ENCODE measurements at regions not wholly inside any gene's neighbourhood (a gene's known extent, or its start where the extent isn't known, plus 50 kb on each side); places are given as distances from the start of the nearest gene placed in this dataset.

DNA sequence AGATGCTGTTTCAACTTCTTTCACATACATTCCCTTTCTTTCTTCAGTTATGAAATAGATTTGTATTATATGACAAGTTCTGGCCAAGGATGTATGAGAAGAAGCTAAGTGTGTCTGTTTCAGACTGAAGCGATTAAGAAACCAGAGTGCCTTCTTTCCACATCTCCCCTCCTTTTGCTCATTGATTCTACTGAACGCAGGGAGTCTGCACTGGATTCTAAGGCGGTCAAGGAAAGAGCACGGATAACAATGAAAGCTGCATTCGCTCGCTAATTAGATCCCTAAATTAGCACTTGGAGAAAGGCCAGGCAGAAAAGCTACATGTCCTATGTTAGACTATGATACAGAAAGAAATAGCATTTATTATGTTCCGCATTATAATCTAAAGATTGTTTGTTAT lies 267.7 kb downstream of the HAO1 start:
- H3K4me3 ChIP-seq = no peak overlapping the region
- H3K27ac ChIP-seq (ENCODE audit: low read depth in 1 of 2, low read length in 1 of 2) = no peak overlapping the region
- DNase-seq = no peak
- 85 to 89% methylated on average over 7 of the region's 7 CpGs for WGBS, 2 donors
- no peaks in the 10 kb centered on the region for H3K4me1 ChIP-seq (ENCODE audit: control insufficient read depth in 5 of 5, insufficient read depth in 5 of 5, low read length in 5 of 5)
- ATAC-seq (ENCODE audit: insufficient read depth, low FRiP score) = no peak
- H3K36me3 ChIP-seq (ENCODE audit: control insufficient read depth in 4 of 4, insufficient read depth in 4 of 4, low read length in 4 of 4) = no peaks in the 10 kb centered on the region
- no peaks in the 10 kb centered on the region for H3K9me3 ChIP-seq (ENCODE audit: control insufficient read depth in 4 of 4, insufficient read depth in 3 of 4, low read length in 3 of 4)
- H3K9ac ChIP-seq (ENCODE audit: insufficient read depth in 1 of 2, low read length in 2 of 2) = no peak overlapping the region
- H3K27me3 ChIP-seq (ENCODE audit: control insufficient read depth in 3 of 3, insufficient read depth in 3 of 3, low read length in 2 of 3) = no peaks in the 10 kb centered on the region
- TF ChIP-seq, protein P1, sequence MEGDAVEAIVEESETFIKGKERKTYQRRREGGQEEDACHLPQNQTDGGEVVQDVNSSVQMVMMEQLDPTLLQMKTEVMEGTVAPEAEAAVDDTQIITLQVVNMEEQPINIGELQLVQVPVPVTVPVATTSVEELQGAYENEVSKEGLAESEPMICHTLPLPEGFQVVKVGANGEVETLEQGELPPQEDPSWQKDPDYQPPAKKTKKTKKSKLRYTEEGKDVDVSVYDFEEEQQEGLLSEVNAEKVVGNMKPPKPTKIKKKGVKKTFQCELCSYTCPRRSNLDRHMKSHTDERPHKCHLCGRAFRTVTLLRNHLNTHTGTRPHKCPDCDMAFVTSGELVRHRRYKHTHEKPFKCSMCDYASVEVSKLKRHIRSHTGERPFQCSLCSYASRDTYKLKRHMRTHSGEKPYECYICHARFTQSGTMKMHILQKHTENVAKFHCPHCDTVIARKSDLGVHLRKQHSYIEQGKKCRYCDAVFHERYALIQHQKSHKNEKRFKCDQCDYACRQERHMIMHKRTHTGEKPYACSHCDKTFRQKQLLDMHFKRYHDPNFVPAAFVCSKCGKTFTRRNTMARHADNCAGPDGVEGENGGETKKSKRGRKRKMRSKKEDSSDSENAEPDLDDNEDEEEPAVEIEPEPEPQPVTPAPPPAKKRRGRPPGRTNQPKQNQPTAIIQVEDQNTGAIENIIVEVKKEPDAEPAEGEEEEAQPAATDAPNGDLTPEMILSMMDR (IDR thresholded peaks at IDR 0.05; ENCODE audit: control extremely low read depth, extremely low read depth) = no peak

DNA sequence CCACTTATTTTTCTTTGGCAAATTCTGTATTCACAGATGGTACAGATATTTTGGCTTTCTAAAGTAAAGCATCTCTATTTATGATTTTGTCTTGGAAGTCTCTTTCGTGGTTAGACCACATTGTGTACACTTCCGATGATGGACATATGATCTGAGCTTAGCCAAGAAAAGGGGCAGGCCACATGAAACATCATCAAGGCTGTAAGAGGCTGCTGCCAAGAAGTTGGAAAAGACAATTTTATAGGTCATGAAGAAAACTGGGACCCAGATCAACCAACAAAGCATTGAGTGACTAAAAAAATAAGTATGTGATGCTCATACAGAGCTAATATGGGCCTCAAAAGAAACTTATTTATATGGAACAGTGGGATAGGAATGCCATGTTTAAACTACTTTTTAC lies 266.4 kb downstream of the HAO1 start:
- no peak overlapping the region for H3K4me3 ChIP-seq
- H3K36me3 ChIP-seq (ENCODE audit: control insufficient read depth in 4 of 4, insufficient read depth in 4 of 4, low read length in 4 of 4) = no peaks in the 10 kb centered on the region
- DNase-seq (peak in 2 of 3 donors; percentile 0 to 8), ATAC-seq (ENCODE audit: insufficient read depth, low FRiP score) (no peak)
- TF ChIP-seq, protein P1 (IDR thresholded peaks at IDR 0.05; ENCODE audit: control extremely low read depth, extremely low read depth) = no peak
- H3K4me1 ChIP-seq (ENCODE audit: control insufficient read depth in 5 of 5, insufficient read depth in 5 of 5, low read length in 5 of 5) = no peaks in the 10 kb centered on the region
- H3K27me3 ChIP-seq (ENCODE audit: control insufficient read depth in 3 of 3, insufficient read depth in 3 of 3, low read length in 2 of 3) = no peaks in the 10 kb centered on the region
- H3K9ac ChIP-seq (ENCODE audit: insufficient read depth in 1 of 2, low read length in 2 of 2) = no peak overlapping the region
- no peaks in the 10 kb centered on the region for H3K9me3 ChIP-seq (ENCODE audit: control insufficient read depth in 4 of 4, insufficient read depth in 3 of 4, low read length in 3 of 4)
- no peak overlapping the region for H3K27ac ChIP-seq (ENCODE audit: low read depth in 1 of 2, low read length in 1 of 2)
- WGBS, 2 donors = 77 to 87% methylated on average over 2 of the region's 2 CpGs

DNA sequence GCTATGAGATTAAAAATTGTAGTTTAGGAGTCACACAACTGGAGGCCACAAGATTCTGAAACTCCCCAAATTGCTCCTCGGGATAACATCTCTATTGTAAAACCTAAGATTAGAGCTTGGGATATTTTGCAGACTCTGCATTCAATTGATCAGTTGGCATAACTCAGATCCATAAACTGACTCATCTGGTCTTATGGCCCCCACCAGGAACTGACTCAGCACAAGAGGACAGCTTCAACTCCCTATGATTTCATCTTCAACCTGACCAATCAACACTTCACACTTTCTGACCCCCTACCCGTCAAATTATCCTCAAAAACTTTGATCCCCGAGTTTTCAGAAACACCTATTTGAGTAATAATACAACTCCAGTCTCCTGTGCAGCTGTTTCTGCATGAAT lies 257.3 kb downstream of the HAO1 start:
- Histone ChIP-seq H3K9ac (ENCODE audit: insufficient read depth in 1 of 2, low read length in 2 of 2) (no peak overlapping the region), H3K9me3 (ENCODE audit: control insufficient read depth in 4 of 4, insufficient read depth in 3 of 4, low read length in 3 of 4) (no peaks in the 10 kb centered on the region), H3K4me3 (no peak overlapping the region), H3K36me3 (ENCODE audit: control insufficient read depth in 4 of 4, insufficient read depth in 4 of 4, low read length in 4 of 4) (no peaks in the 10 kb centered on the region), H3K27me3 (ENCODE audit: control insufficient read depth in 3 of 3, insufficient read depth in 3 of 3, low read length in 2 of 3) (no peaks in the 10 kb centered on the region), H3K4me1 (ENCODE audit: control insufficient read depth in 5 of 5, insufficient read depth in 5 of 5, low read length in 5 of 5) (no peaks in the 10 kb centered on the region), H3K27ac (ENCODE audit: low read depth in 1 of 2, low read length in 1 of 2) (no peak overlapping the region)
- TF ChIP-seq, protein P1 (IDR thresholded peaks at IDR 0.05; ENCODE audit: control extremely low read depth, extremely low read depth) = no peak
- DNase-seq (no peak), ATAC-seq (ENCODE audit: insufficient read depth, low FRiP score) (no peak)
- 90 to 92% methylated on average over 3 of the region's 3 CpGs for WGBS, 2 donors

DNA sequence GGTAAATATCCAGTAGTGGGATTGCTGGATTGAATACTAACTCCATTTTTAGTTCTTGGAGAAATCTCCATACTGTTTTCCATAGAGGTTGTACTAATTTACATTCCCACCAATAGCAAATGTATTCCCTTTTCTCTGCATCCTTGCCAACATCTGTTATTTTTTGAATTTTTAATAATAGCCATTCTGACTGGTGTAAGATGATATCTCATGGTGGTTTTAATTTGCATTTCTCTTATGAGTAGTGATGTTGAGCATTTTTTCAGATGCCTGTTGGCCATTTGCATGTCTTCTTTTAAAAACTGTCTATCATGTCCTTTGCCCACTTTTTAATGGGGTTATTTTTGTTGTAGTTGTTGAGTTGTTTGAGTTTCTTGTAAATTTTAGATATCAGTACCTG lies 253.2 kb downstream of the HAO1 start:
- Histone ChIP-seq H3K4me3 (no peak overlapping the region), H3K9me3 (ENCODE audit: control insufficient read depth in 4 of 4, insufficient read depth in 3 of 4, low read length in 3 of 4) (peaks cover 0 to 4% (median 0%) of the 10 kb centered on the region in 4 donors), H3K36me3 (ENCODE audit: control insufficient read depth in 4 of 4, insufficient read depth in 4 of 4, low read length in 4 of 4) (no peaks in the 10 kb centered on the region), H3K27ac (ENCODE audit: low read depth in 1 of 2, low read length in 1 of 2) (no peak overlapping the region), H3K9ac (ENCODE audit: insufficient read depth in 1 of 2, low read length in 2 of 2) (no peak overlapping the region), H3K4me1 (ENCODE audit: control insufficient read depth in 5 of 5, insufficient read depth in 5 of 5, low read length in 5 of 5) (no peaks in the 10 kb centered on the region), H3K27me3 (ENCODE audit: control insufficient read depth in 3 of 3, insufficient read depth in 3 of 3, low read length in 2 of 3) (no peaks in the 10 kb centered on the region)
- ATAC-seq (ENCODE audit: insufficient read depth, low FRiP score) (no peak), DNase-seq (no peak)
- TF ChIP-seq, protein P1 (IDR thresholded peaks at IDR 0.05; ENCODE audit: control extremely low read depth, extremely low read depth) = no peak

Measured in lung (tissue), 11 donors.